ENCODE measurements at regions not wholly inside any gene's neighbourhood (a gene's known extent, or its start where the extent isn't known, plus 50 kb on each side); places are given as distances from the start of the nearest gene placed in this dataset.

GRCh38 chr2:106941372-106941993 lies 55.5 kb upstream of the ST6GAL2 start:
- no peak for DNase-seq

GRCh38 chr2:106943468-106944200 lies 57.7 kb upstream of the ST6GAL2 start:
- no peak for DNase-seq

- no peak for DNase-seq
These were observed 58.2 kb upstream of the ST6GAL2 start for GRCh38 chr2:106944215-106944614.

GRCh38 chr2:106948540-106948939 lies 62.6 kb upstream of the ST6GAL2 start:
- DNase-seq = no peak

GRCh38 chr2:106953236-106953635 lies 67.3 kb upstream of the ST6GAL2 start:
- no peak for DNase-seq

- no peak for DNase-seq
These were observed 67.8 kb upstream of the ST6GAL2 start for GRCh38 chr2:106953779-106954178.

GRCh38 chr2:106954304-106954703 lies 68.3 kb upstream of the ST6GAL2 start:
- no peak for DNase-seq

- no peak for DNase-seq
These were observed 70.4 kb upstream of the ST6GAL2 start for GRCh38 chr2:106956416-106956815.

GRCh38 chr2:106956879-106957278 lies 70.9 kb upstream of the ST6GAL2 start:
- DNase-seq = no peak

GRCh38 chr2:106959975-106960682 lies 74.2 kb upstream of the ST6GAL2 start:
- DNase-seq = no peak

- DNase-seq = no peak
These were observed 74.8 kb upstream of the ST6GAL2 start for GRCh38 chr2:106960683-106961161.

GRCh38 chr2:106961328-106961727 lies 75.4 kb upstream of the ST6GAL2 start:
- peak; percentile 5 for DNase-seq

GRCh38 chr2:106963156-106963555 lies 77.2 kb upstream of the ST6GAL2 start:
- no peak for DNase-seq

- no peak for DNase-seq
These were observed 77.9 kb upstream of the ST6GAL2 start for GRCh38 chr2:106963893-106964292.

- no peak for DNase-seq
These were observed 79.6 kb upstream of the ST6GAL2 start for GRCh38 chr2:106965611-106966010.

- DNase-seq = no peak
These were observed 83.8 kb upstream of the ST6GAL2 start for GRCh38 chr2:106969777-106970176.

- no peak for DNase-seq
These were observed 84.7 kb upstream of the ST6GAL2 start for GRCh38 chr2:106970471-106971261.

- DNase-seq = no peak
These were observed 86.8 kb upstream of the ST6GAL2 start for GRCh38 chr2:106972782-106973181.

GRCh38 chr2:106974891-106975290 lies 88.9 kb upstream of the ST6GAL2 start:
- DNase-seq = no peak

- DNase-seq = no peak
These were observed 89.7 kb upstream of the ST6GAL2 start for GRCh38 chr2:106975641-106976040.

GRCh38 chr2:106976548-106976947 lies 90.6 kb upstream of the ST6GAL2 start:
- no peak for DNase-seq

GRCh38 chr2:106977717-106978116 lies 91.8 kb upstream of the ST6GAL2 start:
- no peak for DNase-seq

GRCh38 chr2:106978647-106979046 lies 92.7 kb upstream of the ST6GAL2 start:
- no peak for DNase-seq

Measured in NCI-H774 (cell line).